GM12865 (cell line): ENCODE measurements at regions not wholly inside any gene's neighbourhood (a gene's known extent, or its start where the extent isn't known, plus 50 kb on each side); places are given as distances from the start of the nearest gene placed in this dataset.
"Not testable (repeated sequence)": the region's sequence is repeated elsewhere in the genome, so short reads cannot be mapped to it uniquely, and the experiment has no call there.

Experiments
- DNase-seq: peaks from one replicate; pipeline ENCODE4 v3.0.0; 2010; ENCODE audit warnings: low read depth
- H3K4me3 ChIP-seq: 2 replicates; pipeline ENCODE4 v1.5.1; 2011; ENCODE audit warnings: mild to moderate bottlenecking, low read depth, low read length, control low read depth
- CTCF ChIP-seq: IDR thresholded peaks from 2 replicates; pipeline ENCODE4 v1.5.1; 2011; ENCODE audit warnings: low read length, control low read depth, low read depth, inconsistent platforms; ENCODE audit not compliant: insufficient read depth; ENCODE audit errors: missing control alignments

- no peak for DNase-seq
- H3K4me3 ChIP-seq, result no peak overlapping the region
- TF ChIP-seq CTCF, result no peak
Observed at GRCh38 chr5:135171336-135171735, 137.3 kb upstream of the PITX1 start.

- no peak overlapping the region for H3K4me3 ChIP-seq
- TF ChIP-seq CTCF, result no peak
- no peak for DNase-seq
Observed at GRCh38 chr5:135170500-135170899, 136.5 kb upstream of the PITX1 start.

- no peak overlapping the region for H3K4me3 ChIP-seq
- no peak for DNase-seq
- TF ChIP-seq CTCF, result no peak
Observed at GRCh38 chr5:135169753-135170152, 135.7 kb upstream of the PITX1 start.

GRCh38 chr5:135167634-135168033, 133.6 kb upstream of the PITX1 start:
- no peak overlapping the region for H3K4me3 ChIP-seq
- no peak for DNase-seq
- TF ChIP-seq CTCF, result no peak

GRCh38 chr5:135164873-135165614, 131.0 kb upstream of the PITX1 start:
- not testable (repeated sequence) for DNase-seq, H3K4me3 ChIP-seq

GRCh38 chr5:135163964-135164363, 129.9 kb upstream of the PITX1 start:
- DNase-seq, result no peak
- no peak overlapping the region for H3K4me3 ChIP-seq
- no peak for TF ChIP-seq CTCF

GRCh38 chr5:135163391-135163790, 129.4 kb upstream of the PITX1 start:
- TF ChIP-seq CTCF, result no peak
- no peak for DNase-seq
- H3K4me3 ChIP-seq, result no peak overlapping the region
